GM23338 (cell line): ENCODE measurements at regions not wholly inside any gene's neighbourhood (a gene's known extent, or its start where the extent isn't known, plus 50 kb on each side); places are given as distances from the start of the nearest gene placed in this dataset.

ENCODE experiments used
- ATAC-seq: fragments of 200-7000 bp; cut with Tn5 transposase; 3 replicates; pipeline ENCODE4 v1.9.1; 2020
- DNase-seq: peaks from one replicate; pipeline ENCODE4 v3.0.0-alpha.2; 2015; ENCODE audit warnings: low spot score
- H2AFZ ChIP-seq: fragments of 200-600 bp; sonication (generic); 2 replicates; pipeline ENCODE4 v1.8.0; 2016; ENCODE audit warnings: antibody characterized with exemption, mild to moderate bottlenecking, moderate library complexity
- H3F3A ChIP-seq: fragments of 200-600 bp; sonication (generic); replicated peaks from 2 replicates; pipeline ENCODE4 v1.8.0; 2017; ENCODE audit warnings: antibody characterized with exemption, mixed run types, low read depth
- H3K27ac ChIP-seq: fragments of 200-600 bp; sonication (generic); 2 replicates; pipeline ENCODE4 v1.6.1; 2016; ENCODE audit warnings: low read depth
- H3K27me3 ChIP-seq: fragments of 200-600 bp; sonication (generic); 2 replicates; pipeline ENCODE4 v1.8.0; 2016; ENCODE audit warnings: mild to moderate bottlenecking, mixed run types, moderate library complexity; ENCODE audit not compliant: insufficient read depth
- H3K36me3 ChIP-seq: fragments of 200-600 bp; sonication (generic); 2 replicates; pipeline ENCODE4 v1.8.0; 2016; ENCODE audit warnings: mild to moderate bottlenecking; ENCODE audit not compliant: insufficient read depth
- H3K4me1 ChIP-seq: fragments of 200-600 bp; sonication (generic); 2 replicates; pipeline ENCODE4 v1.8.0; 2016; ENCODE audit warnings: mild to moderate bottlenecking, moderate library complexity; ENCODE audit not compliant: insufficient read depth
- H3K4me2 ChIP-seq: fragments of 200-600 bp; sonication (generic); 2 replicates; pipeline ENCODE4 v1.7.1; 2017; ENCODE audit warnings: mixed run types
- H3K4me3 ChIP-seq: fragments of 200-600 bp; sonication (generic); 2 replicates; pipeline ENCODE4 v1.6.1; 2016; ENCODE audit warnings: mixed run types
- H3K79me2 ChIP-seq: fragments of 200-600 bp; sonication (generic); replicated peaks from 2 replicates; pipeline ENCODE4 v1.8.0; 2017; ENCODE audit warnings: mild to moderate bottlenecking; ENCODE audit not compliant: insufficient read depth
- H3K9me2 ChIP-seq: fragments of 200-600 bp; sonication (generic); 2 replicates; pipeline ENCODE4 v1.8.0; 2017; ENCODE audit not compliant: insufficient read depth
- H4K20me1 ChIP-seq: fragments of 200-600 bp; sonication (generic); replicated peaks from 2 replicates; pipeline ENCODE4 v1.8.0; 2017; ENCODE audit warnings: mild to moderate bottlenecking; ENCODE audit not compliant: insufficient read depth
- H3K27ac Mint-ChIP-seq: 2 replicates; pipeline ENCODE4 v1.8.0; 2020; ENCODE audit warnings: inconsistent platforms, mild to moderate bottlenecking, moderate library complexity, mixed read lengths
- H3K27me3 Mint-ChIP-seq: 3 replicates; pipeline ENCODE4 v1.8.0; 2022; ENCODE audit warnings: low read depth, mild to moderate bottlenecking, moderate library complexity, mixed read lengths, inconsistent platforms; ENCODE audit not compliant: insufficient read depth, poor library complexity
- H3K36me3 Mint-ChIP-seq: 3 replicates; pipeline ENCODE4 v1.8.0; 2021; ENCODE audit warnings: low read depth, mild to moderate bottlenecking, inconsistent platforms, moderate library complexity, mixed read lengths
- H3K4me1 Mint-ChIP-seq: 3 replicates; pipeline ENCODE4 v1.8.0; 2020; ENCODE audit warnings: mild to moderate bottlenecking, inconsistent platforms, mixed read lengths
- H3K4me3 Mint-ChIP-seq: 3 replicates; pipeline ENCODE4 v1.8.0; 2021; ENCODE audit warnings: moderate library complexity, mild to moderate bottlenecking, inconsistent platforms, mixed read lengths
- H3K9me3 Mint-ChIP-seq: 3 replicates; pipeline ENCODE4 v1.8.0; 2020; ENCODE audit warnings: moderate library complexity, mild to moderate bottlenecking, inconsistent platforms, mixed read lengths
- EZH2phosphoT487 ChIP-seq: fragments of 200-600 bp; sonication (generic); IDR thresholded peaks from one replicate; pipeline ENCODE4 v1.8.1; 2018; ENCODE audit warnings: antibody characterized with exemption; ENCODE audit not compliant: unreplicated experiment
- REST ChIP-seq: IDR thresholded peaks from one replicate; pipeline ENCODE4 v1.6.1; 2018; ENCODE audit warnings: antibody characterized with exemption; ENCODE audit not compliant: unreplicated experiment
- ZNF462 ChIP-seq: fragments of 250-450 bp; sonication (Bioruptor Pico); IDR thresholded peaks from 2 replicates; pipeline ENCODE4 v1.5.0; 2020; ENCODE audit warnings: mild to moderate bottlenecking, moderate library complexity

- no peak for TF ChIP-seq ZNF462 (CRISPR knock-in tag)
- no peak for TF ChIP-seq REST
Measured at GRCh38 chr11:112581747-112582146, 321.1 kb upstream of the PLET1 start (continued).

- no peak for DNase-seq
- Histone ChIP-seq H3K27me3 (no peaks in the 10 kb centered on the region), H2AFZ (no peak overlapping the region), H4K20me1 (no peaks in the 10 kb centered on the region), H3F3A (no peaks in the 10 kb centered on the region), H3K9me2 (no peaks in the 10 kb centered on the region), H3K4me2 (no peak overlapping the region), H3K4me1 (no peaks in the 10 kb centered on the region), H3K79me2 (no peaks in the 10 kb centered on the region), H3K36me3 (no peaks in the 10 kb centered on the region), H3K27ac (no peak overlapping the region), H3K4me3 (no peak overlapping the region)
- no peak overlapping the region for H3K4me3 Mint-ChIP-seq
- H3K4me1 Mint-ChIP-seq, result peaks cover 7% of the 10 kb centered on the region
- no peaks in the 10 kb centered on the region for H3K27me3 Mint-ChIP-seq
- ATAC-seq, result no peak
- no peaks in the 10 kb centered on the region for H3K9me3 Mint-ChIP-seq
- H3K36me3 Mint-ChIP-seq, result no peaks in the 10 kb centered on the region
- no peak overlapping the region for H3K27ac Mint-ChIP-seq
- TF ChIP-seq REST, result no peak
- TF ChIP-seq EZH2phosphoT487, result no peak
Measured at GRCh38 chr11:112582366-112582765, 321.7 kb upstream of the PLET1 start.
